Ascending aorta (tissue), 2 donors: ENCODE measurements at regions not wholly inside any gene's neighbourhood (a gene's known extent, or its start where the extent isn't known, plus 50 kb on each side); places are given as distances from the start of the nearest gene placed in this dataset.

ENCODE experiments used
- DNase-seq, 2 donors: peaks; one replicate each; pipeline ENCODE4 v3.0.0-alpha.2; 2019; ENCODE audit warnings: low spot score in 2 of 2
- H3K27ac ChIP-seq, 2 donors: fragments of 200-600 bp; sonication (generic); one replicate each; pipeline ENCODE4 v1.5.1; 2016 to 2017; ENCODE audit warnings: mild to moderate bottlenecking in 1 of 2
- H3K27me3 ChIP-seq: fragments of 200-600 bp; sonication (generic); one replicate; pipeline ENCODE4 v1.5.1; 2017
- H3K36me3 ChIP-seq, 2 donors: fragments of 200-600 bp; sonication (generic); one replicate each; pipeline ENCODE4 v1.5.1; 2016
- H3K4me1 ChIP-seq, 2 donors: fragments of 200-600 bp; sonication (generic); one replicate each; pipeline ENCODE4 v1.5.1; 2016 to 2017; ENCODE audit warnings: mild to moderate bottlenecking in 1 of 2
- H3K4me3 ChIP-seq, 2 donors: fragments of 200-600 bp; sonication (generic); one replicate each; pipeline ENCODE4 v1.5.1; 2016 to 2017; ENCODE audit warnings: mild to moderate bottlenecking in 1 of 2
- H3K9me3 ChIP-seq, 2 donors: fragments of 200-600 bp; sonication (generic); one replicate each; pipeline ENCODE4 v1.5.1; 2016
- intact Hi-C: fragments of 100-400 bp; cut with DNase I; formaldehyde crosslinking; loops from one replicate; pipeline ENCODE4 v1.15.1; 2023
- TF ChIP-seq, protein P1 (sequence below), 3 experiments: fragments of 200-600 bp in 2 of 3; fragments of 450-650 bp in 1 of 3; sonication (generic) in 2 of 3; IDR thresholded peaks; one replicate each; pipeline ENCODE4 v1.5.1; 2016 to 2019; ENCODE audit warnings: antibody characterized with exemption in 3 of 3, mild to moderate bottlenecking in 1 of 3, moderate library complexity in 1 of 3

- H3K27me3 ChIP-seq: no peaks in the 10 kb centered on the region
- TF ChIP-seq, protein P1, sequence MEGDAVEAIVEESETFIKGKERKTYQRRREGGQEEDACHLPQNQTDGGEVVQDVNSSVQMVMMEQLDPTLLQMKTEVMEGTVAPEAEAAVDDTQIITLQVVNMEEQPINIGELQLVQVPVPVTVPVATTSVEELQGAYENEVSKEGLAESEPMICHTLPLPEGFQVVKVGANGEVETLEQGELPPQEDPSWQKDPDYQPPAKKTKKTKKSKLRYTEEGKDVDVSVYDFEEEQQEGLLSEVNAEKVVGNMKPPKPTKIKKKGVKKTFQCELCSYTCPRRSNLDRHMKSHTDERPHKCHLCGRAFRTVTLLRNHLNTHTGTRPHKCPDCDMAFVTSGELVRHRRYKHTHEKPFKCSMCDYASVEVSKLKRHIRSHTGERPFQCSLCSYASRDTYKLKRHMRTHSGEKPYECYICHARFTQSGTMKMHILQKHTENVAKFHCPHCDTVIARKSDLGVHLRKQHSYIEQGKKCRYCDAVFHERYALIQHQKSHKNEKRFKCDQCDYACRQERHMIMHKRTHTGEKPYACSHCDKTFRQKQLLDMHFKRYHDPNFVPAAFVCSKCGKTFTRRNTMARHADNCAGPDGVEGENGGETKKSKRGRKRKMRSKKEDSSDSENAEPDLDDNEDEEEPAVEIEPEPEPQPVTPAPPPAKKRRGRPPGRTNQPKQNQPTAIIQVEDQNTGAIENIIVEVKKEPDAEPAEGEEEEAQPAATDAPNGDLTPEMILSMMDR (IDR thresholded peaks at IDR 0.05): no peak
- no peak overlapping the region for H3K27ac ChIP-seq
- H3K36me3 ChIP-seq: no peaks in the 10 kb centered on the region
- intact Hi-C loops: no loop called here
- DNase-seq: no peak
- H3K9me3 ChIP-seq: no peaks in the 10 kb centered on the region
- no peaks in the 10 kb centered on the region for H3K4me1 ChIP-seq
- H3K4me3 ChIP-seq: no peak overlapping the region
These were observed 115.9 kb upstream of the GJB6 start for GRCh38 chr13:20348018-20348417.

DNA sequence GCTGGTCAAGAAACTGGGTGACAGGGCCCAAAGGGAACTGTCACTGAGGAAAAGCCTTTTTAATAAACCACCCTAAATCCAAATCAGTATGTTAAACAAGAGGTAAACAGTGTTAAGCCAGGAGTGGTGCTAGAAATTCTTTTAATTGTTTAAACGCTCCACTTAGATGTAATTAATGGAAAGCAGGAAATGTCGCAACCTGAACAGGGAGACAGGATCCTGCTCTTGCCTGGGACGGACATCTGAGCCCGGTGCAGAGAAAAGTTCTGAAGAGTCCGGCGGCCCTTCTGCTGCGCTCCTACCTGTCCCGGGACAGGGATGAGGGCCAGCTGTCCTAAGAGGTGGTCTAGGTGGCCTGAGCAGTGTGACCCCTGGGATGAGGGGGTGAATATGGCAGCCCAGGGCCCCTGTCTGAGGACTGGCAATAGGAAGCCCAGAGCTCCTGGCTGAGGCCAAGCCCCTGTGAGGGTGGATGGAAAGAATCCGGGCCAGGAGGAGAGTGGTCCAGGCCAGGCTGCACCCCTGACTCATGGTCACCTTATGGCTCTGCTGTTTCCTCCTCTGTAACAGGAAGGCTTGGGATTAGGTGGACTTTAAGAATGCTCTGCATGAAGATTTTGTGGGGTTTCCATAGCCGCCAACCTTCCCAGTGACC lies 112.8 kb upstream of the GJB6 start:
- Histone ChIP-seq H3K9me3 (no peaks in the 10 kb centered on the region), H3K4me1 (no peaks in the 10 kb centered on the region), H3K36me3 (no peaks in the 10 kb centered on the region), H3K27me3 (no peaks in the 10 kb centered on the region), H3K4me3 (no peak overlapping the region), H3K27ac (no peak overlapping the region)
- intact Hi-C loops: no loop called here
- no peak for DNase-seq
- TF ChIP-seq, protein P1 (IDR thresholded peaks at IDR 0.05): no peak

- no peak for DNase-seq
- H3K4me3 ChIP-seq: no peak overlapping the region
- H3K4me1 ChIP-seq: no peaks in the 10 kb centered on the region
- no peaks in the 10 kb centered on the region for H3K27me3 ChIP-seq
- TF ChIP-seq, protein P1 (IDR thresholded peaks at IDR 0.05): no peak
- no peaks in the 10 kb centered on the region for H3K36me3 ChIP-seq
- intact Hi-C loops: no loop called here
- H3K27ac ChIP-seq: no peak overlapping the region
- no peaks in the 10 kb centered on the region for H3K9me3 ChIP-seq
These were observed 110.2 kb upstream of the GJB6 start for GRCh38 chr13:20342311-20342710.

DNA sequence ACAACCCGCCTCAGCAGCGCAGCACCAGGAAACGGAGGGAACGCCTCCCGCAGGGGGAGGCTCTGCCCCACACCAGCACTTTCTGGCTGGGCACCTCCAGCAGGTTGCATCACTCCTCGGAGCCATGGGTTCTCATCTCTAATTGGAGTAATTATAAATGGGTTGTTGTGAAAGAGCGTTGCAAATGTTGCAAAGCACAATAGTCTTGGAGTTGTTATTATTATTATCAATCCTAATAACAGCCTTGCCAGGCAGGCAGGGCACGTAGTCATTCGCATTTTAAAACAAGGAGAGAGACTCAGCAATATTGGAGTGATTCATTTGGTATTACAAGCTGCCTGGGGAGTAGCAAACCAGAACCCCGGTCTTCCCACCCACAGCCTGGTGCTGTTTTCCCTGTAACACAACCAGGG lies 108.6 kb upstream of the GJB6 start:
- Histone ChIP-seq H3K36me3 (no peaks in the 10 kb centered on the region), H3K27me3 (no peaks in the 10 kb centered on the region), H3K9me3 (no peaks in the 10 kb centered on the region), H3K4me3 (no peak overlapping the region), H3K27ac (no peak overlapping the region), H3K4me1 (no peaks in the 10 kb centered on the region)
- intact Hi-C loops: no loop called here
- TF ChIP-seq, protein P1 (IDR thresholded peaks at IDR 0.05): no peak
- no peak for DNase-seq

DNA sequence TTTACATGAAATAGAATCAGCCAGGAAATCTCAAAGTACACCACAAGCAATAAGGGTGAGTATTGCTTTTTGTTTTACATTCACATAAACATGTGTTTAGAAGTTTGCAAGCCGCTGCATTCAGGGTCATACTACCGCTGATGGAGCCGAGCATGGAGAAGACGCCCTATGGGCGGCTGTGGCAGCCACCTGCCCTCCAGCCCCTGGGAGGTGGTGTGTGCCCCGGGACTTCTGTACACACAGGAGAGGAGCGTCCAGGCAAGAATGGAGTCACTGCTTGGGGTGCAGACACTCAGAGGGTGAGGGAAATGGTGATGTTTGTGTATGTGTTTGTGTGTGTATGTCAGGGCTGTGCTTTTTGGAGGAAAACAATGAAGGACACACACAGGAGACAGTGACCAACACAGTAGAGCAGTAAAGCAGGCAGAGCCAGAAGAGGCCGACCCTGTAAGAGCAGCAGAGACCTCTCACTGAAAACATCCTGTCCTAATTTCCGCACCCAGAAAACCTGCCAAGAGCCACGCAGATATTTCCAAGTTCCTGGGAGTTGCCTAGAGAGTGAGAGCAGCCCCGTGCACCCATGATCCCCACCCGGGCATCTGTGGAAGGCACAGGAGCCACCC lies 108.1 kb upstream of the GJB6 start:
- H3K27ac ChIP-seq: no peak overlapping the region
- intact Hi-C loops: no loop called here
- H3K4me3 ChIP-seq: no peak overlapping the region
- H3K4me1 ChIP-seq: no peaks in the 10 kb centered on the region
- no peak for DNase-seq
- no peaks in the 10 kb centered on the region for H3K9me3 ChIP-seq
- TF ChIP-seq, protein P1 (IDR thresholded peaks at IDR 0.05): no peak
- H3K27me3 ChIP-seq: no peaks in the 10 kb centered on the region
- H3K36me3 ChIP-seq: no peaks in the 10 kb centered on the region
